ENCODE measurements at regions not wholly inside any gene's neighbourhood (a gene's known extent, or its start where the extent isn't known, plus 50 kb on each side); places are given as distances from the start of the nearest gene placed in this dataset.

GRCh38 chr9:1939466-1939865, 75.7 kb upstream of the SMARCA2 start:
- no peak for DNase-seq

GRCh38 chr9:1939926-1940368, 75.2 kb upstream of the SMARCA2 start:
- DNase-seq = peak; percentile 41 to 48

- DNase-seq = no peak
Measured at GRCh38 chr9:1941989-1942388, 73.2 kb upstream of the SMARCA2 start.

- no peak for DNase-seq
Measured at GRCh38 chr9:1946526-1947283, 68.4 kb upstream of the SMARCA2 start.

GRCh38 chr9:1947438-1947837, 67.7 kb upstream of the SMARCA2 start:
- no peak for DNase-seq

- no peak for DNase-seq
Measured at GRCh38 chr9:1948541-1948940, 66.6 kb upstream of the SMARCA2 start.

GRCh38 chr9:1951446-1951845, 63.7 kb upstream of the SMARCA2 start:
- no peak for DNase-seq

GRCh38 chr9:1952001-1952400, 63.1 kb upstream of the SMARCA2 start:
- no peak for DNase-seq

- no peak for DNase-seq
Measured at GRCh38 chr9:1954238-1954637, 60.9 kb upstream of the SMARCA2 start.

- DNase-seq = no peak
Measured at GRCh38 chr9:1956958-1957357, 58.2 kb upstream of the SMARCA2 start.

- DNase-seq = no peak
Measured at GRCh38 chr9:1957856-1958255, 57.3 kb upstream of the SMARCA2 start.

GRCh38 chr9:1959371-1959770, 55.8 kb upstream of the SMARCA2 start:
- DNase-seq = no peak

- DNase-seq = no peak
Measured at GRCh38 chr9:1960342-1961042, 54.7 kb upstream of the SMARCA2 start.

GRCh38 chr9:1962122-1962521, 53.0 kb upstream of the SMARCA2 start:
- DNase-seq = no peak

GRCh38 chr9:1962588-1963106, 52.5 kb upstream of the SMARCA2 start:
- no peak for DNase-seq

GRCh38 chr9:1964093-1964492, 51.1 kb upstream of the SMARCA2 start:
- DNase-seq = no peak

Measured in NCI-H2081 (cell line).